GM18511 (cell line): ENCODE measurements at regions not wholly inside any gene's neighbourhood (a gene's known extent, or its start where the extent isn't known, plus 50 kb on each side); places are given as distances from the start of the nearest gene placed in this dataset.

Experiments
- ATAC-seq: cut with Tn5 transposase; IDR thresholded peaks from one replicate; pipeline ENCODE4 v1.9.1; 2021; ENCODE audit warnings: mild to moderate bottlenecking, moderate library complexity; ENCODE audit not compliant: unreplicated experiment

GRCh38 chr1:108016451-108016920 lies 51.5 kb upstream of the VAV3 start:
- no peak for ATAC-seq
